Muscle layer of duodenum (tissue), 2 donors: ENCODE measurements at regions not wholly inside any gene's neighbourhood (a gene's known extent, or its start where the extent isn't known, plus 50 kb on each side); places are given as distances from the start of the nearest gene placed in this dataset.

Experiments used
- H3K27ac ChIP-seq: one replicate; pipeline ENCODE4 v1.7.0; 2013; ENCODE audit warnings: mild to moderate bottlenecking, low read length
- H3K27me3 ChIP-seq: one replicate; pipeline ENCODE4 v1.7.0; 2013; ENCODE audit warnings: low read depth, mild to moderate bottlenecking, control low read depth, low read length
- H3K36me3 ChIP-seq, 2 donors: one replicate each; pipeline ENCODE4 v1.7.0; 2013; ENCODE audit warnings: low read length in 2 of 2, control low read depth in 1 of 2, mild to moderate bottlenecking in 1 of 2; ENCODE audit not compliant: insufficient read depth in 2 of 2, control insufficient read depth in 1 of 2
- H3K4me1 ChIP-seq, 2 donors: one replicate each; pipeline ENCODE4 v1.7.0; 2013; ENCODE audit warnings: low read length in 2 of 2, mild to moderate bottlenecking in 2 of 2, control low read depth in 1 of 2, moderate library complexity in 1 of 2; ENCODE audit not compliant: insufficient read depth in 2 of 2, control insufficient read depth in 1 of 2
- H3K4me3 ChIP-seq, 2 donors: one replicate each; pipeline ENCODE4 v1.7.0; 2013; ENCODE audit warnings: low read length in 2 of 2, low read depth in 1 of 2, mild to moderate bottlenecking in 1 of 2
- H3K9me3 ChIP-seq, 2 donors: one replicate each; pipeline ENCODE4 v1.7.0; 2013; ENCODE audit warnings: low read length in 2 of 2, control low read depth in 1 of 2, mild to moderate bottlenecking in 1 of 2; ENCODE audit not compliant: control insufficient read depth in 1 of 2
- donor health status: healthy.

- Histone ChIP-seq H3K36me3 (no peaks in the 10 kb centered on the region), H3K27me3 (no peaks in the 10 kb centered on the region), H3K4me3 (no peak overlapping the region), H3K27ac (no peak overlapping the region), H3K9me3 (no peaks in the 10 kb centered on the region), H3K4me1 (no peaks in the 10 kb centered on the region)
Observed at GRCh38 chr5:159780246-159780645, 136.0 kb upstream of the ADRA1B start.

DNA sequence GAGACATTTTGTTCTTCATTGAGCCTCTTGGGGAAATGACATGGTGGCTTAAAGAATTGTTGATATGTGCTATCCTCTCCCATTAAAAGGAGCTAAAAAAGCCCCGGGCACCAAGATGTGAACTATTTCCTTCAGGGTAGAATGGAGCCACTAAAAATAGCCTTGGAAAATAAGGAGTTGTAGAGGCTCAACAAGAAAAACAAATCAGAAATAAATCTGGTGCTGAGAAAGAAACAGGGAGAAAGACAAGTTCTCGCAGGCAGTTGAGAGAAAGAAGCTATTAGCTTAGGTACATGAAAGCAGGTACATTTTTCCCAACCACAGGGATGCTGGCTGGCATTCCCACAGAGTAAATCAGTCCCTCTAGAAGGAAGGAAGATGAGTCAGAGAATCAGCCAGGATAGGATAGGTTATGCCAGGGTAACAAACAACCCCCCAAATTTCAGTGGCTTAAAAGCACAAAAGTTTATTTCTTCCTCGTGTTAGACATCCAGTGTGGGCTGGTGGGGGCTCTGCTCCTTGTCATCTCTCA lies 134.6 kb upstream of the ADRA1B start:
- H3K36me3 ChIP-seq, result no peaks in the 10 kb centered on the region
- no peaks in the 10 kb centered on the region for H3K27me3 ChIP-seq
- H3K4me3 ChIP-seq, result no peak overlapping the region
- H3K9me3 ChIP-seq, result no peaks in the 10 kb centered on the region
- no peaks in the 10 kb centered on the region for H3K4me1 ChIP-seq
- H3K27ac ChIP-seq, result no peak overlapping the region

DNA sequence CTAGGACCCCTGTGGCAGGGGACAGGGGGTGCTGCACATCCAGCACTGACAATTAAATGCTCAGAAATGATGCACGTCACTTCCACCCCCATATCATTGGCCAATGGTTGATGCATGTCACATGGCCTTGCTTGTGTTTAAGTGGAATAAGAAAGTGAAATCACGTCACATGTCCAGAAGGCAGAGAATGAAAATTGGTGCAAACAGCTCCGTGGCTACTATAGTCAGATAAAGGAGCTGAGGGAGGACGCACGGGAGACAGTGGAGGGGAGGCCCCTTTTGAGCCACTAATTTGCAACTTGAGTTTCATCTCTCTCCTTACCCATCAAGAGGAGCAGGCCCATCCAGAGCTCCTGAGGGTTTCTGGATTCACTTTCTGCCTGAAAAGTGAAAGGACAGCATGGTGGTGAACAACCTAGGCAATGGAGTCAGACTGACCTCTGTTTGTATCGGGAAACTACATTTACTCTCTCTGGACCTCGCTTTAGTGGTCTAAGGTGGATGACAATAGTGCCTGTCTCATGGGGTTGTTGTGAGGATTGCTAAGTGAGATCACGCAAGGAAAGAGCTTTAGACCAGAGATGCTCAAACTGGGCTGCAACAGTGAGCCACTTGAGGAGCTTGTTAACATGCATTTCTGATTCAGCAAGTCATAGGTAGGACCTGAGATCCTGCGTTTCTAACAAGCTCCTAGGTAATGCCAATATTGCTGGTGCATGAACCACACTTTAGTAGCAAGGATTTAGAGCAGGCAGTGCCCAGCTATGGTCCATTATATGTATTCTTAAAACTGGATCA lies 133.9 kb upstream of the ADRA1B start:
- Histone ChIP-seq H3K27ac (no peak overlapping the region), H3K9me3 (no peaks in the 10 kb centered on the region), H3K36me3 (no peaks in the 10 kb centered on the region), H3K4me1 (no peaks in the 10 kb centered on the region), H3K4me3 (no peak overlapping the region), H3K27me3 (no peaks in the 10 kb centered on the region)

- Histone ChIP-seq H3K9me3 (no peaks in the 10 kb centered on the region), H3K27ac (no peak overlapping the region), H3K27me3 (no peaks in the 10 kb centered on the region), H3K4me1 (no peaks in the 10 kb centered on the region), H3K4me3 (no peak overlapping the region), H3K36me3 (no peaks in the 10 kb centered on the region)
Observed at GRCh38 chr5:159782995-159783300, 133.3 kb upstream of the ADRA1B start.

- Histone ChIP-seq H3K36me3 (no peaks in the 10 kb centered on the region), H3K27ac (no peak overlapping the region), H3K4me1 (no peaks in the 10 kb centered on the region), H3K4me3 (no peak overlapping the region), H3K27me3 (no peaks in the 10 kb centered on the region), H3K9me3 (no peaks in the 10 kb centered on the region)
Observed at GRCh38 chr5:159783726-159784247, 132.5 kb upstream of the ADRA1B start.

- no peaks in the 10 kb centered on the region for H3K36me3 ChIP-seq
- no peaks in the 10 kb centered on the region for H3K9me3 ChIP-seq
- no peaks in the 10 kb centered on the region for H3K4me1 ChIP-seq
- H3K27me3 ChIP-seq, result no peaks in the 10 kb centered on the region
- no peak overlapping the region for H3K4me3 ChIP-seq
- H3K27ac ChIP-seq, result no peak overlapping the region
Observed at GRCh38 chr5:159784993-159785392, 131.3 kb upstream of the ADRA1B start.

- Histone ChIP-seq H3K27me3 (no peaks in the 10 kb centered on the region), H3K36me3 (no peaks in the 10 kb centered on the region), H3K4me3 (no peak overlapping the region), H3K27ac (no peak overlapping the region), H3K9me3 (no peaks in the 10 kb centered on the region), H3K4me1 (no peaks in the 10 kb centered on the region)
Observed at GRCh38 chr5:159785656-159786055, 130.6 kb upstream of the ADRA1B start.

DNA sequence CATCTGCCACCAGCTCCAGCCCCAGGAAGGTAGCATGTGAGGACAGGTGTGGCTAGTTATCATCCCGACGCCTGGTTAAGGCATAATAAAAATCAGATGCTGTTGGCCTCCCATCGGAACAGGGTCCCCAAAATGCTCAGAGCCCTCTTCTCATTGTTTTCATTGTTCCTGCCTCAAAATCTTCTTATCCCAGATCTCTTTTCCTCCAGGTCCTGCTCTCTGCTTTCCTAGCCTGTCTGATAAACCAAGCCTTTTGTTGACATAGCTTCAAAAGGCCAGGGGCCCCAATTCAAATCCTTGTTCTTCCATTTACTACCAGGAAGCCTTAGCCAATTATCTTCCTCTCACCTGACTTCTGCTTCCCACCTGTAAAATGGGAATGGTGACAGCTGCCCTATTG lies 130.1 kb upstream of the ADRA1B start:
- H3K36me3 ChIP-seq, result no peaks in the 10 kb centered on the region
- H3K27ac ChIP-seq, result no peak overlapping the region
- no peaks in the 10 kb centered on the region for H3K9me3 ChIP-seq
- H3K27me3 ChIP-seq, result no peaks in the 10 kb centered on the region
- no peak overlapping the region for H3K4me3 ChIP-seq
- H3K4me1 ChIP-seq, result no peaks in the 10 kb centered on the region

DNA sequence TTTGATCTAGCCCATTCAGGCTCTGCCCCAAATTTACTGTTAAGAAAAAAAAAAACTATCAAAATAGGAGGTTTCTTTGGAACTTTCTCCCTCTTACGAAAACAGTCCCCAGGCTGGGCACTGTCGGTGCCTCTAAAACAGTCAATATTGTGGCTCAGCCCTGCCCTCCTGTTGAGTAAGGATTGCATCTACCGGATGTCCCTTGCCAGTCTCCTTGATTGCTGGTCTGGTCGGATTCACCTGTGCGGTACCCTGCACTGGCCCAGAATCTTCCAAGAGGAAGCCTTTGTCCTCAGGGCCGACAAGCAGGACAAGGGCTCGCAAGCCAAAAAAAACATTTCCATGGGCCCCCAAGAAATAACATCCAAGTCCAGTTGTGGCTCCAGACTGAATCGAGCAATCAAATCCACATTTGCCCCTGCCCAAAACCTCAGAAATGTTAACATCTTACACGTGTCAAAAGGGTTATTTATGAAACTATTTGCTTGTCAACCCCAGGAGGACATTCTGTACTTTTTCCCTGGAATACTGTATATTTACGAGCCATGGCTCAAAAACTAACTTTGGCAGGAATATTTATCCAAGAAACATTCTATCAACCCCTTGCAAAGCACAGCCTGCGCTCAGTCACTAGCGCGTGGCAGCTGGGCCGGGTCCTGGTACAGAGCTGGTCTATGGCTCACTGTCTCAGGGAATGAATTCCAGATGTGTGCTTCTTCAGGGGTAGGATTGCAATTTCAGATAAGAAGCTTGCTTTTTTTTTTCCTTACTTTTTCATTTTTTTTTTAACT lies 129.2 kb upstream of the ADRA1B start:
- no peak overlapping the region for H3K4me3 ChIP-seq
- no peaks in the 10 kb centered on the region for H3K36me3 ChIP-seq
- H3K4me1 ChIP-seq, result no peaks in the 10 kb centered on the region
- H3K27me3 ChIP-seq, result no peaks in the 10 kb centered on the region
- no peaks in the 10 kb centered on the region for H3K9me3 ChIP-seq
- no peak overlapping the region for H3K27ac ChIP-seq

DNA sequence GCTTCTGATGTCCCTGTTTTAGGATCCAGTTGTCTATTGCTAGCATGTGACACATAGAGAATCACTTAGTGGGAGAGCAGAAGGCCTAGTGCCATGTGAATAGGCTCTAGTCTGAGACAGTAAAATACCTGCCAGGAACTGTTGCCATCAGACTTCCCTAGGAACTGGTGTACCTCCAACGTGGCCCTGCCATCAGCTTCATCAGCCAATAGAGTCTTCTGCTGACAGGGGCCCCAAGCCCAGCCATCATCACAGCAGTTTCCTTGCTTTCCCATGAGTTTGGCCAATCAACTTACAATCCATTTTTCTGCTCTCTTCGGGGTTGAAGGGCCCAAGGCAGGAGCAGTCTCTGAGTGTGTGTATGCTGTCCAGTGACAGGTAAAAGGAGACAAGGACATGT lies 128.4 kb upstream of the ADRA1B start:
- H3K4me3 ChIP-seq, result no peak overlapping the region
- H3K36me3 ChIP-seq, result no peaks in the 10 kb centered on the region
- H3K4me1 ChIP-seq, result no peaks in the 10 kb centered on the region
- H3K27me3 ChIP-seq, result no peaks in the 10 kb centered on the region
- no peaks in the 10 kb centered on the region for H3K9me3 ChIP-seq
- H3K27ac ChIP-seq, result no peak overlapping the region

DNA sequence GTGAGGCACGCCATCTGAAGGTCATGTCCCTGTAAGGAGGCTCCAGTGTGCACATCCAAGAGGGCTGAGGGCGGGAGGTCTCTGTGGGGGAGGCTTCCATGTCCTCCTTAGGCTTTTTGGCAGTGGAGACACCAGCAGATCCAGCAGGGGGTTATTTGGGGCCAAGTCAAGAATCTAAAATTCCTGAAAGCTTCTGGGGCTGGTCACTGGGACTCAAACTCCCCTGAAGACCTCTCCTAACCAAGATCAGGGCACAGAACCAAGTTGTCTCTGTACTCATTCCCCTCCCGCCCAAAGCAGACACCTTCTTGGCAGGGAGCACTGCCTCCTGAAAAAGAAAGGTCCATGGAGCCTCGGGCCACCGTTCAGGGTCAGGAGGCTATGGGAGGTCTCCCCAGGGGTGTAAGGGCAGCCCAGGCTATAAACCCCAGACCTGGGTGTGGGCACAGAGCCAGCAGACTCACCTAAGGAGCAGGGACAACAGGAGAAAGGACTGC lies 127.4 kb upstream of the ADRA1B start:
- no peaks in the 10 kb centered on the region for H3K36me3 ChIP-seq
- no peaks in the 10 kb centered on the region for H3K4me1 ChIP-seq
- H3K4me3 ChIP-seq, result no peak overlapping the region
- H3K27ac ChIP-seq, result no peak overlapping the region
- H3K27me3 ChIP-seq, result no peaks in the 10 kb centered on the region
- H3K9me3 ChIP-seq, result no peaks in the 10 kb centered on the region
